Ishikawa (cell line): ENCODE measurements at regions not wholly inside any gene's neighbourhood (a gene's known extent, or its start where the extent isn't known, plus 50 kb on each side); places are given as distances from the start of the nearest gene placed in this dataset.

ENCODE experiments used
- CREB1 ChIP-seq: IDR thresholded peaks from 2 replicates; pipeline ENCODE4 v1.6.1; 2012; ENCODE audit warnings: low read depth
- EP300 ChIP-seq: IDR thresholded peaks from 2 replicates; pipeline ENCODE4 v1.6.1; 2012; ENCODE audit warnings: borderline replicate concordance
- REST ChIP-seq: IDR thresholded peaks from 2 replicates; pipeline ENCODE4 v1.6.1; 2012; ENCODE audit warnings: low read depth, mild to moderate bottlenecking
- YY1 ChIP-seq: IDR thresholded peaks from 2 replicates; pipeline ENCODE4 v1.6.1; 2012; ENCODE audit warnings: low read depth

- TF ChIP-seq YY1 (no peak), REST (no peak), EP300 (no peak), CREB1 (no peak)
These were observed 72.0 kb upstream of the ATF3 start for GRCh38 chr1:212536586-212536985.
